WI38 (cell line): ENCODE measurements at regions not wholly inside any gene's neighbourhood (a gene's known extent, or its start where the extent isn't known, plus 50 kb on each side); places are given as distances from the start of the nearest gene placed in this dataset.
"Not testable (repeated sequence)": the region's sequence is repeated elsewhere in the genome, so short reads cannot be mapped to it uniquely, and the experiment has no call there.

Source experiments
- H3K4me3 ChIP-seq: 2 replicates; pipeline ENCODE4 v1.5.1; 2011; ENCODE audit warnings: low read depth, mild to moderate bottlenecking, control low read depth, low read length
- TF ChIP-seq, protein P1 (sequence below): IDR thresholded peaks from 2 replicates; pipeline ENCODE4 v1.5.1; 2012; ENCODE audit warnings: low read depth, mild to moderate bottlenecking, control low read depth, low read length

DNA sequence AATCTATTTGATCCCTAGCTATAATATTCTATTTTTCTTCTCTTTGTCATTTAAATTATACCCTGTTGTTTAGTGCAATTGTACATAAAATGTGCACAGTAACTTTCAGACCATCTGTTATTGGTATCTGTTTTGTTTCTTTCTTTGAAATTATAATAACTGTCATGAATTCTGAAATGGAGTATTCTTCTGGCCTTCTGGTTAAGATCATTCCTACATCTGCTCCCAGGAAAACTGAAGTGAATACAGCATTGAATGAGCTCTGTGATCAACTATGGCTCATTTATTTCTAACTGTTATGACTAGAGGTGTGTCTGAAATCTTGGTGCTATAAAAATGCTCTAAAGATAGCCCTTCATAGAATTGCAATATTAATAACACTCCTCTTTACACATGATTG is 788.4 kb upstream of the TMEFF2 start:
- TF ChIP-seq, protein P1, sequence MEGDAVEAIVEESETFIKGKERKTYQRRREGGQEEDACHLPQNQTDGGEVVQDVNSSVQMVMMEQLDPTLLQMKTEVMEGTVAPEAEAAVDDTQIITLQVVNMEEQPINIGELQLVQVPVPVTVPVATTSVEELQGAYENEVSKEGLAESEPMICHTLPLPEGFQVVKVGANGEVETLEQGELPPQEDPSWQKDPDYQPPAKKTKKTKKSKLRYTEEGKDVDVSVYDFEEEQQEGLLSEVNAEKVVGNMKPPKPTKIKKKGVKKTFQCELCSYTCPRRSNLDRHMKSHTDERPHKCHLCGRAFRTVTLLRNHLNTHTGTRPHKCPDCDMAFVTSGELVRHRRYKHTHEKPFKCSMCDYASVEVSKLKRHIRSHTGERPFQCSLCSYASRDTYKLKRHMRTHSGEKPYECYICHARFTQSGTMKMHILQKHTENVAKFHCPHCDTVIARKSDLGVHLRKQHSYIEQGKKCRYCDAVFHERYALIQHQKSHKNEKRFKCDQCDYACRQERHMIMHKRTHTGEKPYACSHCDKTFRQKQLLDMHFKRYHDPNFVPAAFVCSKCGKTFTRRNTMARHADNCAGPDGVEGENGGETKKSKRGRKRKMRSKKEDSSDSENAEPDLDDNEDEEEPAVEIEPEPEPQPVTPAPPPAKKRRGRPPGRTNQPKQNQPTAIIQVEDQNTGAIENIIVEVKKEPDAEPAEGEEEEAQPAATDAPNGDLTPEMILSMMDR: no peak
- no peak overlapping the region for H3K4me3 ChIP-seq

DNA sequence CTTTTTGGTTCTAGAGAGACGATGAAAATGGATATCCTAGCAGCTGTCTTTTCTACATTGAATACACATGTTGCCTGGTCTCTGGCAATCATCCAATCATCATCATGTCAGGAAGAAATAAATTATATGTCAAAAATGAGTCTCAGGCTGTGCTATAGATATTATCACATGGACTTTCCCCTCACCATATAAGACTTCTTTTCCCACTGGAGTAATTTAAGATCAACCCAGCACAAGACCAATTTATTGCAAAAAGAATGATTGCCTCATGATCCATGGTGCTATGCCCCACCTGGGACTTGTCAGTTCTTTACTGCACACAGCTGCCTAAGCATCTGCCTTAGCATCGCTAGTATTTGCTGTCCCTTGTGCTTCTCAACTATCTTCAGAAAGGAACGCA is 783.7 kb upstream of the TMEFF2 start:
- H3K4me3 ChIP-seq: no peak overlapping the region
- TF ChIP-seq, protein P1: no peak

DNA sequence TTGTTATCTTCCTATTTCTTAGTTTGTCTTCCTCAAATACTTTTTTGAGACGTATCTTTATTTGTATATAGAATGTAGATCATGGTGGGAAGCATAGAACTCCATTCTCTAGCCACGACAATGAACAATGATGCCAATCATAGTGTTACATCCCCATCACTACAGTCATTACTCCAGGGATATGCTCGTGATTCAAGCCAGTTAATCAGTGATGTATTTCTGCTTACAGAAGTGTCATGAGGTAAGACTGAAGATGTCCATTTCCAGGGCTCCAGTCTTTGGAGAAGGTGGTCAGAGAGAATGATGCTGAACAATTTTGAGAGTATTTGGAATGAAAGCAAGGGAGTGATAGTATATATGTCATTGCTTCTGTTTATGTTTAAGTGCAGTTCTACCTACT is 777.2 kb upstream of the TMEFF2 start:
- no peak overlapping the region for H3K4me3 ChIP-seq
- TF ChIP-seq, protein P1: no peak

DNA sequence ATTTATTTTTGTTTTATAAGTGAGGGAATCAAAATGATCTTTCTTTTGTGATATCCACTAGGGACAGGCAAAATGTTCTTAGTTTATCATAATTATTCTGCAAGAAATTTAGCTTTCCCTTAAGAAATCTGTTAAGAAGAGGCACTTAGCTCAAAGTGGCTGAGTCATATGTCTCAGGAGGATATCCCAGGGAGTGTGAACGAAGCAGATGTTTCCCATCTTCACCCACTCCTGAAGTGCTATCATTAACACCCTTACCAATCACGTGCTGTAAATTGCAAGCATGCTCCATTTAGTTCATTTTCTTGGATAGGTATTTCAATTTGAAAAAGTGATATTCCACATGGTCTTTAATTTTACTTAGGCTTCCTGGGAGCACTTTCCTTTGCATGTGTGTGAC is 774.3 kb upstream of the TMEFF2 start:
- TF ChIP-seq, protein P1: no peak
- no peak overlapping the region for H3K4me3 ChIP-seq

DNA sequence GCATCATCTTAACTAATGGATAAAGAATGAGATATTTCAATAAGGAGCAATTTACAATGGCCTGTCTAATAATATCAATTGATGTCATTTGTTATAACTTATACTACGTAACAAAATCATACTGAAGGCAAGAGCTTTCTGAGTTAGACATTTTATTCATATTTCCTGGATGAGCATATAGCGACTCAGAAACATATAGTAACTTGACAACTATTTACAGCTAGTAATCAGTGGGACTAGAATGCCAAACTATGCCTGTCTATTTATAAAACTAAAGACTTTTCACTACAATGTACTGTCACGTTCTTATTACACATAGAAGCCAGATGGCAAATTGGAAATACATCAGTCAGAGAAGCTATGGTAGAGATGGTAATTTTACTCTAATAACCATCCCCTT is 766.2 kb upstream of the TMEFF2 start:
- no peak overlapping the region for H3K4me3 ChIP-seq
- TF ChIP-seq, protein P1: no peak

DNA sequence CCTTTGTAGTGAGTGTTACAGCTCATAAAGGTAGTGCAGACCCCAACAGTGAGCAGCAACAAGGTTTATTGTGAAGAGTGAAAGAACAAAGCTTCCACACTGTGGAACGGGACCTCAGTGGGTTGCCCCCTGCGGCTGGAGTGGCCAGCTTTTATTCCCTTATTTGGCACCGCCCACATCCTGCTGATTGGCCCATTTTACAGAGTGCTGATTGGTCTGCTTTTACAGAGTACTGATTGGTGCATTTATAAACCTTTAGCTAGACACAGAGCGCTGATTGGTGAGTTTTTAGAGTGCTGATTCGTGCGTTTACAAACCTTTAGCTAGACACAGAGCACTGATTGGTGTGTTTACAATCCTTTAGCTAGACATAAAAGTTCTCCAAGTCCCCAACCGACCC is 763.9 kb upstream of the TMEFF2 start:
- H3K4me3 ChIP-seq: not testable (repeated sequence)

DNA sequence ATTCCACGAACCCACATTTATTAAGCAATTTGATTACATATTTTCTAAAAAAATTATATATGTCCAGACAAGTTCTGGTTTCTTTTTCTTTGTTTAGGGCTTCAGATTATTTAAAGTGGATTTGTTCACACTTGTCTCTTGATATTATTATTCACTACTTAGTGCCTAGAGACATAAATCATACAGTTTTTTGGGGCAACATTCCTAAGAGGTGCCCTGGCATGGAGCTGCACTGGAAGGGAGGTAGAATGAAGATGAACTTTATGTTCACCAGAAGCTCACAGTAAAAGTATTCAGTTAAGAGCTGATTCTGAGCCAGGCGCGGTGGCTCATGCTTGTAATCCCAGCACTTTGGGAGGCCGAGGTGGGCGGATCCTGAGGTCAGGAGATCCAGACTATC is 762.7 kb upstream of the TMEFF2 start:
- TF ChIP-seq, protein P1: no peak
- H3K4me3 ChIP-seq: no peak overlapping the region

DNA sequence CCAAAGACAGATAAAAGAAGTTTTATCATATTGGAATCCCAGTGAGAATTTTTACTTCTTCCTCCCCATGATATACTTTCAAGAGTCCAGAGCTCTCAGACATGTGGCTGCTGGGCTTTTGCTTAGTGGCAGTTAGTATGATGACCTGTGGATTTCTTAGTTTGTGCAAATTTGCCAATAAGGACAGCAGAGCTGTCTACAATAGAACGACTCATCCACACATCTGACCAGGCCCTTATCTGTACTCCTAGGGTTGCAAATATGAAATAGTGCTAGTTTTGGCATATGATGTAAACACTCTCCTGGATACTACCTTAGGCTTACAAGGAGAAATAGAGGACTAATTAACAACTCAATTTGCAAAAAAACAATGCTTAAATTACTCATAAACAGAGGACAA is 758.4 kb upstream of the TMEFF2 start:
- no peak overlapping the region for H3K4me3 ChIP-seq
- TF ChIP-seq, protein P1: no peak
